Activated CD8-positive, alpha-beta memory T cell treated with anti-CD3 and anti-CD28 coated beads, Interleukin-2, amount 10 ng/mL, durations not matched to agents 7 days and 5 days (primary cell): ENCODE measurements at regions not wholly inside any gene's neighbourhood (a gene's known extent, or its start where the extent isn't known, plus 50 kb on each side); places are given as distances from the start of the nearest gene placed in this dataset.
"Not testable (repeated sequence)": the region's sequence is repeated elsewhere in the genome, so short reads cannot be mapped to it uniquely, and the experiment has no call there.

Experiments
- ATAC-seq: fragments of 150-1000 bp; cut with Tn5 transposase; one replicate; pipeline ENCODE4 v1.10.0; 2021; ENCODE audit warnings: moderate library complexity
- CTCF ChIA-PET: fragments of 350-600 bp; sonication (Branson Sonifier 250); formaldehyde crosslinking; loops from one replicate; lab custom pipeline; 2021; ENCODE audit warnings: antibody characterized with exemption; lab: Charles Lee
- DNase-seq: peaks from one replicate; pipeline ENCODE4 v3.0.0-alpha.2; 2020
- H3K27ac Mint-ChIP-seq: one replicate; pipeline ENCODE4 v1.8.0; 2021; ENCODE audit warnings: mild to moderate bottlenecking, mixed read lengths
- H3K27me3 Mint-ChIP-seq: one replicate; pipeline ENCODE4 v1.8.0; 2021; ENCODE audit warnings: mixed read lengths
- H3K36me3 Mint-ChIP-seq: one replicate; pipeline ENCODE4 v1.8.0; 2021; ENCODE audit warnings: mild to moderate bottlenecking, mixed read lengths
- H3K4me1 Mint-ChIP-seq: one replicate; pipeline ENCODE4 v1.8.0; 2021; ENCODE audit warnings: mixed read lengths
- H3K4me3 Mint-ChIP-seq: one replicate; pipeline ENCODE4 v1.8.0; 2021; ENCODE audit warnings: mild to moderate bottlenecking, moderate library complexity, mixed read lengths
- H3K9me3 Mint-ChIP-seq: one replicate; pipeline ENCODE4 v1.8.0; 2022; ENCODE audit warnings: low read depth, mixed read lengths

DNA sequence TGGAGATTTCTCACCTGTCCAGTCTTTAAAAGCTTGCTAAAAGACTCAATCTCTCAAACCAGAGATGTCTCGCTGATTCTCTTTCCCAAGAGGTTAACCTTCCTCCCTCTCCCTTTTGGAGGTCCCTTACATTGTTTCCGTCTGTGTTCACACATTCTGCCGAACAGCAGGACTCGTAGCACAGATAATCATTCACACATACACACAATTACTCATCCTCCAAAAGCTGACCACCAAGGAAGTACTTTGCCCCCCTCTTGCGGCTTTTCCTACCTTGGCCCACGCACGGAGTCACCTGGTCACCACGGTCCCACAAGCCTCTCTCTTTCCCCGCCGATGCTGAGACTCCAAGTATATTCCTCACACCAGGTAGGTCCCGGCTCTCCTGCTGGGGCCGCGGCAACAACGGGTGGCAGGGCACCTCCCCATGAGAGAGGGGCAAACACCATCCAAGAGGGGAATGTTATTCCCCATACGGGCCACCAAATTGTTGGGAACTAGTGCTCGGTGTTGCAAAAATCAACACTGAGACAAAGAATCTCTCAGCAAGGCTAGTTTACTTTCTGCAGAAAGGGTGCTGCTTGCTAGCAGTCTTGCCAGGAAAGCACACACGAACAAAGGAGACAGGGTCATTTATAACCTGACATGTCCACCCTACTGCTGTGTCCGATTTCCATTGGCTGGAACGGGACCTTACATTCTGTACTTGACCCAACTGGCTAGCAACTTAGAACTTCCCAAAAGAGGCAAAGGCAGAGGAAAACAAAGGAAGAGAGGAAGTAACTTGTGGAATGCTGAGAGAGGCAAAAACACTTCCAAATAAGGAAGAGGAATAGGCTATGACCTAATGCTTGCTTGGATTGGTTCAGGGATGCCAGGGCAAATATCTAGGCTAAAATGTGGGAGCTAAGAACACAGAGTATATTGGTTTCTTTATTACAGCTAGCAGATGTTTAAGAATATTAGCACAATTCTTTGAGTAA lies 102.1 kb upstream of the NECTIN3 start:
- H3K9me3 Mint-ChIP-seq = peaks cover 6% of the 10 kb centered on the region
- DNase-seq (no peak), ATAC-seq (no peak)
- H3K27ac Mint-ChIP-seq = no peak overlapping the region
- CTCF ChIA-PET = interaction anchor here (0.6 kb wide), 1 partner anchor 21 kb away, joined by 3 read pairs; no protein-coding TSS in a partner anchor
- peaks cover 2% of the 10 kb centered on the region for H3K36me3 Mint-ChIP-seq
- H3K27me3 Mint-ChIP-seq = peaks cover 2% of the 10 kb centered on the region
- peaks cover 8% of the 10 kb centered on the region for H3K4me1 Mint-ChIP-seq
- H3K4me3 Mint-ChIP-seq = no peak overlapping the region

DNA sequence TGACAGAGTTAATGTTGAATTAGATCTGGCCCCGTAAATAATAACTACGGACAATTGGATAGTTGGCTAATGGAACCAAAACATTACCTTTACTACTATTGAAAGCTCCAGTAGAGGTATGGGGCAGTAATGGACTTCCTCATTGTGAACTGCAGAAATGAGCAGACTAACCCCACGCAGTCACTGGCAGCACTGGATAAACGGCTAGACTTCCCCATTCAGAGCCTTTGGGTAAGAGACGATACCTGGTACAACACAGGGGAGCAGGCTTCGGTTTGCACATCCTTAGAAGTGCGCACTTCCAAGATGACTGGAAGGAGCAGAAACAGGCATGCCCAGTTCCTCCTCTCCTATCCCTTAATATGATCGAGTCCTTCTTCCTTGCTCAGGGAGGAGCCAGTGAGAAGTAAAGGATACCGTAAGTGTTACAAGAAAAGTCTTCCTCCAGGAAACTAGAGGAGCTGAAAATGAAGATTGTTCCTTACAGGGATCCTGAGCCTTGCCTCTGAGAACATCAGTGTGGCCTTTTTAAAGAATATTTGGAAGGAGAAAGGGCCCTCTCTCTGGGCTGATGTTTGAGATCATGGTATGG lies 100.5 kb upstream of the NECTIN3 start:
- Mint-ChIP-seq H3K9me3 (peaks cover 3% of the 10 kb centered on the region), H3K4me1 (peaks cover 8% of the 10 kb centered on the region), H3K4me3 (no peak overlapping the region), H3K27me3 (peaks cover 2% of the 10 kb centered on the region), H3K27ac (no peak overlapping the region), H3K36me3 (no peaks in the 10 kb centered on the region)
- DNase-seq (no peak), ATAC-seq (no peak)
- CTCF ChIA-PET = no interaction called here

DNA sequence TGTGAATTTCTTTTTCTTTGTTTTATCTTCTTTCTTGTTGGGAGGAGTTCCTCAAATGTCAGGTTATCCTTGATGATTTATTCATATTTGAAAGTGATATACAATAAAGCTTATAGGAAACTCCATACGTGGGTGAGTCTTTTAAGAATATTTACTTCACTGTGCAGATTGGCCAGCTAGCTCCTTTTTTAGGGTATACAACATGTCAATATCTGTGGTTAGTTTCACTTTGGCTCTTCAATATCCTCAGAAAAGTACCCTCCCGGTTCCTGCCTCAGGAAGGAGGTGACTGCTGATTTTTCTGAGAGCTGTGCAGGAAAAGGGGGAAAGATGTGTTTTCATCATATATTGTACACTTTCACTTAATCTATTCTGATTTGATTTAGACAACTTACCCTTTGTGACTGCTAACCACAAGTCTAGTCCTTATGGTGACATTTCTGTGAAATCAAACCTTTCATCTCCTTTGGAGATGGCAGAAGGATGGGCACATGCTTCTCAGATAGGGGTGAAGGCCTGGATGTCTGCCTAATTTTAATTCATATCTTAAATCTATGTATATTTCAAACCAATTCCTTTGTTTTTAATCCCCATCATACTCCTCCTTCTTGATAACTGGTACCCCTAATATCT lies 98.2 kb upstream of the NECTIN3 start:
- Mint-ChIP-seq H3K4me3 (no peak overlapping the region), H3K9me3 (peaks cover 2% of the 10 kb centered on the region), H3K4me1 (peaks cover 8% of the 10 kb centered on the region), H3K27ac (no peak overlapping the region), H3K36me3 (no peaks in the 10 kb centered on the region), H3K27me3 (peaks cover 2% of the 10 kb centered on the region)
- no peak for DNase-seq
- ATAC-seq = no peak
- CTCF ChIA-PET = no interaction called here

DNA sequence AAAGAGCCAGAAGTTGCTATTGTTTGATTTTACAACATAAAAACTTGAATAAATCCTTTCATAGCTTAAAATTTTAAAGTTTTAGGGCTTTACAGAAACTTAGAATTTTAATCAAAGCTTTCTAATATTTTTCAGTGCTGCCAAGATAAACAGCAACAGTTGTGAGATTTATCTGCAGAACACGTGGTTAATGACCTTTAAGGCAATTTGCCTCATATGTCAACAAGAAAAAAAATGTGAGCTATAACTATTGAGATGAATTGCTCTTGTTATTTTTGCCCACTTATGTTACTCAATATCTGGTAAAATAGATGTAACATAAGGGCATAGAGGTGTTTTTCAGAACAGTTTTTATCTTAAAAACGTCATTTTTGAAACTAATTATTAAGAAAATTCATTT lies 96.7 kb upstream of the NECTIN3 start:
- peaks cover 8% of the 10 kb centered on the region for H3K4me1 Mint-ChIP-seq
- H3K27me3 Mint-ChIP-seq = peaks cover 2% of the 10 kb centered on the region
- no peaks in the 10 kb centered on the region for H3K9me3 Mint-ChIP-seq
- no peak for DNase-seq
- CTCF ChIA-PET = no interaction called here
- no peaks in the 10 kb centered on the region for H3K36me3 Mint-ChIP-seq
- H3K4me3 Mint-ChIP-seq = no peak overlapping the region
- no peak overlapping the region for H3K27ac Mint-ChIP-seq
- no peak for ATAC-seq

DNA sequence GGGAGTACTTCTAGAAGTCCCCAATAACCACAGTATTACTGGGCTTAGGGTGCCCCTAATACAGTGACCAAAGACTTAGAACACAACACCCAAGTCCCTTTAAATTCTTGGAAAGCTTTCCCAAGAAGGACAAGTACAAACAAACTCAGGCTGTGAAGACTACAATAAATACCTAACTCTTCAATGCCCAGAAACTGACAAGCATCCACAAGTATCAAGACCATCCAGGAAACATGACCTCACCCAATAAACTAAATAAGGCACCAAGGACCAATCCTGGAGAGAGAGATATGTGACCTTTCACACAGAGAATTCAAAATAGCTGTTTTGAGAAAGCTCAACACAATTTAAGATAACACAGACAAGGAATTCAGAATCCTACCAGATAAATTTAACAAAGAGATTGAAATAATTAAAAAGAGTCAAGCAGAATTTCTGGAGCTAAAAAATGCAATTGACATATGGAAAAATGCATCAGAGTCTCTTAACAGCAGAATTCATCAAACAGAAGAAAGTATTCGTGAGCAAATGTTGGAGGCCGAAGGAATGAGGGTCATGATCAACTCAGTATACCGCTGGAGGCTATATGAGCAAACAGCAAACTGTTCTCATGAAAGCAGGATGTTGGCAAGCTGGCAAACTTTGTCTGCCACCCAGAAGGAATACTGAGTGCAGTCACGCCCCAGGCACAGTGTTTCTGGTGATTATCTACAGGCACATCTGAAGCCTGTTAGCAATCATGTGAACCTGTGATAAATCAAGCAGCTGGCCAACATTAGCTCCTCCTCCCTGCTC lies 87.0 kb upstream of the NECTIN3 start:
- Mint-ChIP-seq H3K4me3 (no peak overlapping the region), H3K27me3 (peaks cover 3% of the 10 kb centered on the region), H3K36me3 (no peaks in the 10 kb centered on the region), H3K4me1 (no peaks in the 10 kb centered on the region), H3K27ac (no peak overlapping the region), H3K9me3 (no peaks in the 10 kb centered on the region)
- CTCF ChIA-PET = no interaction called here
- ATAC-seq = no peak
- no peak for DNase-seq

GRCh38 chr3:110989446-110989845 lies 82.2 kb upstream of the NECTIN3 start:
- Mint-ChIP-seq H3K9me3 (no peaks in the 10 kb centered on the region), H3K4me3 (no peak overlapping the region), H3K27me3 (peaks cover 3% of the 10 kb centered on the region), H3K36me3 (no peaks in the 10 kb centered on the region), H3K4me1 (no peaks in the 10 kb centered on the region), H3K27ac (no peak overlapping the region)
- DNase-seq = no peak
- no peak for ATAC-seq
- CTCF ChIA-PET = interaction anchor here (0.6 kb wide), 1 partner anchor 341 kb away, joined by 3 read pairs; no protein-coding TSS in a partner anchor

- Mint-ChIP-seq H3K27ac (no peak overlapping the region), H3K27me3 (no peaks in the 10 kb centered on the region), H3K9me3 (no peaks in the 10 kb centered on the region), H3K4me1 (no peaks in the 10 kb centered on the region), H3K4me3 (no peak overlapping the region), H3K36me3 (no peaks in the 10 kb centered on the region)
- DNase-seq (no peak), ATAC-seq (no peak)
- CTCF ChIA-PET = no interaction called here
Observed at GRCh38 chr3:110995461-110996231, 76.0 kb upstream of the NECTIN3 start.

- not testable (repeated sequence) for H3K36me3 Mint-ChIP-seq, H3K4me1 Mint-ChIP-seq, DNase-seq
Observed at GRCh38 chr3:110998766-110999165, 72.8 kb upstream of the NECTIN3 start.

DNA sequence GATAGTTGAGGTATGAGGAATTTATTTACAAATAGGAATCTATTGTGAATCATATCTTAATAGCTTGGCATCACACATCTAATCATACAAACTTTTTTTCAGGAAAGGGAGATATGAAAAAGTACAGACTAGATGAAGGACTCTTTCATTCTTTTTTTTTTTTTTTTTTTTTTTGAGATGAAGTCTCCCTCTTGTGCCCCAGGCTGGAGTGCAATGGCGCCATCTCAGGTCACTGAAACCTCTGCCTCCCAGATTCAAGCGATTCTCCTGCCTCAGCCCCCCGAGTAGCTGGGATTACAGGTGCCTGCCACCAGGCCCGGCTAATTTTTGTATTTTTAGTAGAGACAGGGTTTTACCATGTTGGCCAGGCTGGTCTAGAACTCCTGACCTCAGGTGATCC lies 65.1 kb upstream of the NECTIN3 start:
- H3K36me3 Mint-ChIP-seq = not testable (repeated sequence)

More at GRCh38 chr3:110998766-110999165, 72.8 kb upstream of the NECTIN3 start:
- CTCF ChIA-PET, H3K27ac Mint-ChIP-seq, H3K9me3 Mint-ChIP-seq, H3K27me3 Mint-ChIP-seq, H3K4me3 Mint-ChIP-seq, ATAC-seq: not testable (repeated sequence)

DNA sequence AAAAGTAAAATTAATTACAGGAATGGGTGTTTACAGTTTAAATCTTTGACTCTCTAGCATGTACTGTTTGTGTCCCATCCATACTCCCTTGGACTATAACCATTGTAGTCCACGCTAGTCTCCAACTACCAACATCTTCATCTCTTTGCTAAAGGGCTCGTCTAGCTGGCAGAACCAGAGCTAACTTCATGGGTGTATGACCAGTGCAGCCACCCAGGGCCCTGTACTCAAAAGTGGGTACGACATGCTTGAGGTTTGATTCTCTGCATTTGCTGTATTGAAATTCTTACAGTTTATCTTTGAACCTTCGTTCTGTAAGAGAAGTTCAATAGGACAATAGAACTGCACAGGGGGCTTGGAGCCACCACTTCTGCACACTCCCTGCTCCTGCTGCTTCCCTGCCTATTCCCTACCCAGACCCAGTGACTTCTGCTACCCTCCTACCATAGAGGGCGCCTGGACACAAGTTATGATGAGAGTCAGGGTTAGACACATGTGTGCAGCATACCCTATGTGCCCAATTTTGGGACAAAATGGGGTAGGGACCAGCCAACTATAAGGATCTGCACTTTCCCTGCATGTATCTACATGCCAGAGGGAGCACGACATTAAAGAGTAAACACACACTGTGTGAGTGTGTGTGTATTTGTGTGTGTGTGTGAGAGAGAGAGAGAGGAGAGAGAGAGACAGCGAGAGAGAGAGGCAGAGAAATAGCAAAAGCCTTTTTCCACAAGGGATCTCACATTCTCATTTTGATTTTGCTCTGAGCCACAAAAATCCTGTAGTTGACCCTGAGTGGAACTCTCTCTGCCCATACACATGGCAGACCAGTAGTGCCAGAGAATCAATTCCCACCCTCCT lies 59.0 kb upstream of the NECTIN3 start:
- H3K4me1 Mint-ChIP-seq = no peaks in the 10 kb centered on the region
- H3K9me3 Mint-ChIP-seq = no peaks in the 10 kb centered on the region
- peaks cover 2% of the 10 kb centered on the region for H3K36me3 Mint-ChIP-seq
- no peak overlapping the region for H3K4me3 Mint-ChIP-seq
- no peak overlapping the region for H3K27ac Mint-ChIP-seq
- CTCF ChIA-PET = interaction anchor here (0.8 to 1.2 kb wide), 2 partner anchors 20 to 527 kb away, joined by 3 read pairs; no protein-coding TSS in a partner anchor
- H3K27me3 Mint-ChIP-seq = peaks cover 6% of the 10 kb centered on the region
- DNase-seq (no peak), ATAC-seq (no peak)

More for the DNA sequence above, 65.1 kb upstream of the NECTIN3 start:
- H3K27ac Mint-ChIP-seq, ATAC-seq, DNase-seq, H3K4me3 Mint-ChIP-seq, H3K9me3 Mint-ChIP-seq, CTCF ChIA-PET, H3K4me1 Mint-ChIP-seq, H3K27me3 Mint-ChIP-seq: not testable (repeated sequence)
